Calu3 (cell line): ENCODE measurements at regions not wholly inside any gene's neighbourhood (a gene's known extent, or its start where the extent isn't known, plus 50 kb on each side); places are given as distances from the start of the nearest gene placed in this dataset.

ENCODE experiments used
- BruUV-seq: library from RNA; stranded (reverse); fragments of 400-500 nt; replicated peaks from 2 replicates; lab custom pipeline; 2021; lab: Mats Ljungman, UMichigan
- CTCF ChIA-PET: fragments of 300-600 bp; sonication (Branson Sonifier 250); formaldehyde crosslinking; loops from one replicate; lab custom pipeline; 2022; ENCODE audit warnings: antibody characterized with exemption; lab: Charles Lee
- DNase-seq: peaks from one replicate; pipeline ENCODE4 v3.0.0; 2022
- H3K27ac Mint-ChIP-seq: one replicate; pipeline ENCODE4 v1.8.0; 2022; ENCODE audit warnings: mixed read lengths; ENCODE audit not compliant: unreplicated experiment
- H3K27me3 Mint-ChIP-seq: one replicate; pipeline ENCODE4 v1.8.0; 2022; ENCODE audit warnings: mixed read lengths; ENCODE audit not compliant: unreplicated experiment
- H3K36me3 Mint-ChIP-seq: one replicate; pipeline ENCODE4 v1.8.0; 2022; ENCODE audit warnings: mild to moderate bottlenecking, moderate library complexity, mixed read lengths; ENCODE audit not compliant: insufficient read depth, unreplicated experiment
- H3K4me1 Mint-ChIP-seq: one replicate; pipeline ENCODE4 v1.8.0; 2022; ENCODE audit warnings: mild to moderate bottlenecking, low read depth, mixed read lengths; ENCODE audit not compliant: unreplicated experiment
- H3K4me3 Mint-ChIP-seq: one replicate; pipeline ENCODE4 v1.8.0; 2022; ENCODE audit warnings: mild to moderate bottlenecking, low read depth, moderate library complexity, mixed read lengths; ENCODE audit not compliant: unreplicated experiment
- H3K9me3 Mint-ChIP-seq: one replicate; pipeline ENCODE4 v1.8.0; 2022; ENCODE audit warnings: low read depth, mixed read lengths; ENCODE audit not compliant: unreplicated experiment
- intact Hi-C: fragments of 100-400 bp; cut with micrococcal nuclease; formaldehyde crosslinking; loops from one replicate; pipeline ENCODE4 v1.10.0; 2022; ENCODE audit not compliant: unreplicated experiment
- TF ChIP-seq, protein P1 (sequence below): fragments of 200-600 bp; IDR thresholded peaks from one replicate; pipeline ENCODE4 v1.8.0; 2022; ENCODE audit warnings: antibody characterized with exemption; ENCODE audit not compliant: unreplicated experiment

DNA sequence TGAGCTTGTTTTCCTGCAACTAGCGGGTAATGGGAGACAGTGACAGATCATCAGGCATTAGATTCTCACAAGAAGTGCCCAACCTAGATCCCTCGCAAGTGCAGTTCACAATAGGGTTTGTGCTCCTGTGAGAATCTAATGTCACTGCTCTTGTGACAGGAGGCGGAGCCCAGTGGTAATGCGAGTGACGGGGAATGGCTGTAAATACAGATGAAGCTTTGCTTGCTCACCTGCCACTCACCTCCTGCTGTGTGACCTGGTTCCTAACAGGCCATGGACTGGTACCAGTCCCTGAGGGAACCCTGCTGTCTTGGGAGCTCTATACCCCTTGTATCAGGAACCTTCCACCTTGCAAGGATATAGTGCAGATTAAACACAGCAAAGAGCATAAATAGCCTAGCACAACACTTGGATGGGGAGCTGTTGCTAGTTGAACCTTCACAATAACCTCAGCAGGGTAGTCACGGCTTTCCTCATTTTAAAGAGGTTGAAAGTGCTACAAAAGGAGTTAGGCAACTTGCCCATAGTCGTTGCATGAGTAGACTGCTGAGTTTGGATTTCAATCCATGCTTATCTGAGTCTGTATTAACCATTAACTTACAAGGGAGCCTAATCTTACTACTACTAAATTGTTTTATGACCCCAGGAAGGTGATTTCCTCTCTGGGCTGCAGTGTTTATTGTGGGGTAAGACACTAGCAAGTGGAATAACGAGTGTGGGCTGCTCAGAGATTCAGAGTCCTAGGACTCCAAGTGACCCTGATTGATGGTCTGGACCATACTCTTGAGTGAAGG, 156.6 kb upstream of the ZFHX3 start:
- H3K27ac Mint-ChIP-seq, result no peak overlapping the region
- H3K9me3 Mint-ChIP-seq, result no peaks in the 10 kb centered on the region
- no peak overlapping the region for H3K4me3 Mint-ChIP-seq
- no peaks in the 10 kb centered on the region for H3K36me3 Mint-ChIP-seq
- intact Hi-C loops, result loop anchor here (10.0 kb wide), 1 partner anchor 240 kb away; no protein-coding TSS in a partner anchor
- TF ChIP-seq, protein P1, sequence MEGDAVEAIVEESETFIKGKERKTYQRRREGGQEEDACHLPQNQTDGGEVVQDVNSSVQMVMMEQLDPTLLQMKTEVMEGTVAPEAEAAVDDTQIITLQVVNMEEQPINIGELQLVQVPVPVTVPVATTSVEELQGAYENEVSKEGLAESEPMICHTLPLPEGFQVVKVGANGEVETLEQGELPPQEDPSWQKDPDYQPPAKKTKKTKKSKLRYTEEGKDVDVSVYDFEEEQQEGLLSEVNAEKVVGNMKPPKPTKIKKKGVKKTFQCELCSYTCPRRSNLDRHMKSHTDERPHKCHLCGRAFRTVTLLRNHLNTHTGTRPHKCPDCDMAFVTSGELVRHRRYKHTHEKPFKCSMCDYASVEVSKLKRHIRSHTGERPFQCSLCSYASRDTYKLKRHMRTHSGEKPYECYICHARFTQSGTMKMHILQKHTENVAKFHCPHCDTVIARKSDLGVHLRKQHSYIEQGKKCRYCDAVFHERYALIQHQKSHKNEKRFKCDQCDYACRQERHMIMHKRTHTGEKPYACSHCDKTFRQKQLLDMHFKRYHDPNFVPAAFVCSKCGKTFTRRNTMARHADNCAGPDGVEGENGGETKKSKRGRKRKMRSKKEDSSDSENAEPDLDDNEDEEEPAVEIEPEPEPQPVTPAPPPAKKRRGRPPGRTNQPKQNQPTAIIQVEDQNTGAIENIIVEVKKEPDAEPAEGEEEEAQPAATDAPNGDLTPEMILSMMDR, result no peak
- no TSS peak for BruUV-seq
- H3K27me3 Mint-ChIP-seq, result no peaks in the 10 kb centered on the region
- H3K4me1 Mint-ChIP-seq, result peaks cover 31% of the 10 kb centered on the region
- DNase-seq, result peak; percentile 13
- CTCF ChIA-PET, result interaction anchor here (1.0 kb wide), 1 partner anchor 134 kb away, joined by 3 read pairs; no protein-coding TSS in a partner anchor

DNA sequence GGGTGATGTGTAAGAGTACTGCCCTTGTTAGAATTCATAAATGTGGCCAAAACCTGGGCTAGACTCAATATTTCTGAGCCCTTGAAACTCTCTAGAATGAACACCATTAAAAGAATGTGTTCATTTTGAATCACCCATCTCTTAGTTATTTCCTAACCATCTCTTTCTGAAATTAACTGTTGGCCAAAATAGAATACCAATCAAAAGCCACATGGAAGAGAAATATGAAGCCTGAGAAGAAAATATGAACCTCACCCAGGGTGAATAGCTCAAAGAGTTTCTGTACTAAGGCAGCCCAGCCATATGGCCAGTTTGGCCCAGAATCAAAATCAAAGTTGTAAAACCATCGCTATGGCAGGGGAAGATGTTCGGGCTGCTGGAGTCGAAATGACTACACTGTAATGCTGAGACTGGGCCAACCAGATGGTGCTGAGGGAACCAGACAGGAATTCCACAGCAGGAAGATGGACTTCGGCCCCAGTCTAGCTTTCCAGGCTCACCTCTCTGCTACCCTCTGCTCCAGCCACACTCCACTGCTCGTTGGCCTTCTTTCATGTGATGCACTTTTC, 154.3 kb upstream of the ZFHX3 start:
- CTCF ChIA-PET, result no interaction called here
- no TSS peak for BruUV-seq
- Mint-ChIP-seq H3K4me3 (no peak overlapping the region), H3K4me1 (peaks cover 31% of the 10 kb centered on the region), H3K36me3 (no peaks in the 10 kb centered on the region), H3K27ac (no peak overlapping the region), H3K9me3 (no peaks in the 10 kb centered on the region), H3K27me3 (no peaks in the 10 kb centered on the region)
- intact Hi-C loops, result loop anchor here (10.0 kb wide), 1 partner anchor 237 kb away; no protein-coding TSS in a partner anchor
- TF ChIP-seq, protein P1, result no peak
- no peak for DNase-seq

DNA sequence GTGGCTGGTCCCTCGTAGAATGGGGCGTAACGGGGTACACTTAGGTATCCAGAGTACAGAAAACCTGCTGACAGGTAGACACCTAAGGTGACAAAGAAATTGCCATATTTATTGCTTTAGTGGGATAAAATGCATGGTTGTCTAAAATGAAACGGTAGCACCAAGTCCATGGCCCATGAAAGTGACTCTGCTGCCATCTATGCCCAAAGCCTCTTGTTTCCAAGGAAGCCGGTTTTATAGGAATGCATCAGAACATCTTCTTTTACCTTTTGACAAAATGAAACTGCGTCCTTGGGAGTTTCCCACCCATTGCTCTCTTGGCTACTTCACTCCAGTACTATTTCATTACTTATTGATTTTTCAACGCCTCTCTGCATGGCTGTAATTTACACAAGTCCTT, 151.3 kb upstream of the ZFHX3 start:
- Mint-ChIP-seq H3K4me1 (peaks cover 15% of the 10 kb centered on the region), H3K4me3 (no peak overlapping the region), H3K9me3 (no peaks in the 10 kb centered on the region), H3K27me3 (no peaks in the 10 kb centered on the region), H3K27ac (no peak overlapping the region), H3K36me3 (no peaks in the 10 kb centered on the region)
- TF ChIP-seq, protein P1, result no peak
- BruUV-seq, result no TSS peak
- CTCF ChIA-PET, result no interaction called here
- intact Hi-C loops, result loop anchor here (5.0 kb wide), 2 partner anchors 367 to 697 kb away; no protein-coding TSS in a partner anchor
- DNase-seq, result no peak

DNA sequence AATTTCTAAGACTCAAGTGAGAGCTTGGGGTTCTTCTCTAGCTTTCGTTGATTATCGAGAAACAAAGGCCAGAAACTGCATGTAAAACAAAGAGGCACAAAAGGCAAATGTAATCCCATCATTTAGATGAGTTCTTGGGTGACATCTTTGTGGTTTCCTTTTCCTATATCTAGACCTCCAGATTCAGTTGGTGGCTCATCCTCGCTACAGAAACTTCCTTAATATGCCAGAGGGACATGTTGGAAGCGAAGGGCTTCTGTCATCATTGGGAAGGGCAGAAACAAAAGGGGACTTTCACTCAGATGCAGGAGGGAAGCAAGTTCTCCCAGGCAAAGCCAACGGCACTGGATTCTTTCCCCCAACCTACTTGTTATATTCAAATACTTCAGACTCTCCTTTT, 150.6 kb upstream of the ZFHX3 start:
- Mint-ChIP-seq H3K27ac (no peak overlapping the region), H3K4me3 (no peak overlapping the region), H3K36me3 (no peaks in the 10 kb centered on the region), H3K27me3 (no peaks in the 10 kb centered on the region), H3K4me1 (peaks cover 13% of the 10 kb centered on the region), H3K9me3 (no peaks in the 10 kb centered on the region)
- intact Hi-C loops, result loop anchor here (5.0 kb wide), 2 partner anchors 366 to 696 kb away; no protein-coding TSS in a partner anchor
- no peak for DNase-seq
- TF ChIP-seq, protein P1, result no peak
- CTCF ChIA-PET, result interaction anchor here (0.7 kb wide), 2 partner anchors 76 to 889 kb away, joined by 5 to 7 read pairs; no protein-coding TSS in a partner anchor
- BruUV-seq, result no TSS peak
